Endothelial cell of umbilical vein (primary cell): ENCODE measurements at regions not wholly inside any gene's neighbourhood (a gene's known extent, or its start where the extent isn't known, plus 50 kb on each side); places are given as distances from the start of the nearest gene placed in this dataset.

Experiments
- CTCF ChIP-seq, 2 donors: IDR thresholded peaks; 1 replicate in 1 of 2; 2 replicates in 1 of 2; pipeline ENCODE4 v1.5.1; 2011; ENCODE audit warnings: low read length in 2 of 2, mild to moderate bottlenecking in 2 of 2, moderate library complexity in 2 of 2, control low read depth in 1 of 2, inconsistent platforms in 1 of 2, low read depth in 1 of 2; ENCODE audit not compliant: insufficient read depth in 1 of 2; ENCODE audit errors: extremely low read depth in 1 of 2
- MAX ChIP-seq: IDR thresholded peaks from 2 replicates; pipeline ENCODE4 v1.6.1; 2011; ENCODE audit not compliant: insufficient read depth, insufficient read length
- POLR2A ChIP-seq: IDR thresholded peaks from 2 replicates; pipeline ENCODE4 v1.6.1; 2012; ENCODE audit warnings: low read depth, mild to moderate bottlenecking, control low read depth, low read length
- POLR2AphosphoS5 ChIP-seq: IDR thresholded peaks from 2 replicates; pipeline ENCODE4 v1.6.1; 2012; ENCODE audit warnings: low read depth, mild to moderate bottlenecking, control low read depth, low read length, moderate library complexity; ENCODE audit not compliant: insufficient read depth

GRCh38 chrX:129323115-129323514 lies 200.2 kb downstream of the SMARCA1 start:
- TF ChIP-seq CTCF (IDR thresholded peaks at IDR 0.05; ENCODE audit: extremely low read depth in 1 of 2, insufficient read depth in 1 of 2, low read depth in 1 of 2, low read length in 2 of 2) (no peak), MAX (no peak), POLR2A (no peak), POLR2AphosphoS5 (no peak)
